HCT116 (cell line): ENCODE measurements at regions not wholly inside any gene's neighbourhood (a gene's known extent, or its start where the extent isn't known, plus 50 kb on each side); places are given as distances from the start of the nearest gene placed in this dataset.

Experiments used
- ATAC-seq: fragments of 200-7000 bp; cut with Tn5 transposase; 2 replicates; pipeline ENCODE4 v1.9.1; 2020; ENCODE audit warnings: mild to moderate bottlenecking, moderate library complexity
- BruUV-seq: library from RNA; stranded (reverse); fragments of 400-500 nt; replicated peaks from 2 replicates; lab custom pipeline; 2021; lab: Mats Ljungman, UMichigan
- CTCF ChIA-PET: fragments of 300-600 bp; sonication (Branson Sonifier 250); formaldehyde crosslinking; loops from one replicate; lab custom pipeline; 2021; ENCODE audit warnings: antibody characterized with exemption; lab: Charles Lee
- POLR2A ChIA-PET: fragments of 300-600, 350-600 bp; sonication (Branson Sonifier 250); formaldehyde crosslinking; loops from one replicate; lab custom pipeline; 2021; ENCODE audit warnings: antibody characterized with exemption; lab: Charles Lee
- RAD21 ChIA-PET, 2 experiments: fragments of 300-600 bp; sonication (Branson Sonifier 250); formaldehyde crosslinking; loops; one replicate each; lab custom pipeline; 2023; ENCODE audit warnings: low total read pairs in 2 of 2; ENCODE audit not compliant: uncharacterized antibody in 2 of 2, unreplicated experiment in 2 of 2, low non-redundant PET in 1 of 2; lab: Charles Lee
- DNase-seq: peaks from one replicate; pipeline ENCODE4 v3.0.0-alpha.2; 2010; ENCODE audit warnings: low read depth, low spot score
- H2AFZ ChIP-seq: fragments of 200-600 bp; shearing (Covaris generic), sonication (generic); 2 replicates; pipeline ENCODE4 v1.6.1; 2017; ENCODE audit warnings: low read depth, mixed run types, mixed read lengths, antibody characterized with exemption, low read length; ENCODE audit not compliant: poor library complexity, severe bottlenecking
- H3K27ac ChIP-seq: 2 replicates; pipeline ENCODE4 v1.5.1; 2012; ENCODE audit warnings: low read depth, low read length
- H3K27me3 ChIP-seq: fragments of 200-600 bp; sonication (generic); 2 replicates; pipeline ENCODE4 v1.6.1; 2016; ENCODE audit warnings: mixed run types, low read length, mixed read lengths; ENCODE audit not compliant: insufficient read depth
- H3K36me3 ChIP-seq, 2 experiments: fragments of 200-500 bp in 1 of 2; fragments of 200-600 bp in 1 of 2; sonication (Bioruptor generic) in 1 of 2; sonication (generic) in 1 of 2; 2 replicates each; pipeline versions ENCODE4 v1.5.1 to v1.6.1; 2014 to 2016; ENCODE audit warnings: low read length in 2 of 2, inconsistent platforms in 1 of 2, mixed read lengths in 1 of 2, mixed run types in 1 of 2; ENCODE audit not compliant: insufficient read depth in 2 of 2, control insufficient read depth in 1 of 2
- H3K4me1 ChIP-seq, 2 experiments: fragments of 200-600 bp in 1 of 2; sonication (generic) in 1 of 2; 2 replicates each; pipeline versions ENCODE4 v1.5.1 to v1.6.1; 2012 to 2017; ENCODE audit warnings: low read length in 2 of 2, inconsistent platforms in 1 of 2, mild to moderate bottlenecking in 1 of 2, mixed read lengths in 1 of 2, mixed run types in 1 of 2, moderate library complexity in 1 of 2; ENCODE audit not compliant: insufficient read depth in 2 of 2, control insufficient read depth in 1 of 2
- H3K4me2 ChIP-seq: fragments of 200-600 bp; sonication (generic); 2 replicates; pipeline ENCODE4 v1.6.1; 2017; ENCODE audit warnings: mixed run types, low read length, mixed read lengths
- H3K4me3 ChIP-seq, 2 experiments: fragments of 200-600 bp in 1 of 2; sonication (generic) in 1 of 2; replicated peaks in 1 of 2; 2 replicates each; pipeline ENCODE4 v1.5.1; 2011 to 2016; ENCODE audit warnings: low read length in 2 of 2, control low read depth in 1 of 2, low read depth in 1 of 2, mild to moderate bottlenecking in 1 of 2, mixed read lengths in 1 of 2, mixed run types in 1 of 2
- H3K79me2 ChIP-seq: fragments of 200-600 bp; sonication (generic); 2 replicates; pipeline ENCODE4 v1.6.1; 2017; ENCODE audit warnings: mild to moderate bottlenecking, mixed run types, low read length, moderate library complexity, mixed read lengths; ENCODE audit not compliant: insufficient read depth
- H3K9ac ChIP-seq: fragments of 200-600 bp; sonication (generic); 2 replicates; pipeline ENCODE4 v1.6.1; 2016; ENCODE audit warnings: low read length, mixed read lengths
- H3K9me2 ChIP-seq: fragments of 200-600 bp; sonication (generic), shearing (Covaris generic); 2 replicates; pipeline ENCODE4 v1.6.1; 2017; ENCODE audit warnings: mixed run types, mild to moderate bottlenecking, moderate library complexity; ENCODE audit not compliant: insufficient read depth
- H3K9me3 ChIP-seq, 2 experiments: fragments of 200-500 bp in 1 of 2; fragments of 200-600 bp in 1 of 2; sonication (Bioruptor generic) in 1 of 2; sonication (generic) in 1 of 2; 2 replicates each; pipeline ENCODE4 v1.6.1; 2014 to 2017; ENCODE audit warnings: low read length in 2 of 2, mixed read lengths in 2 of 2, inconsistent platforms in 1 of 2, low read depth in 1 of 2, mild to moderate bottlenecking in 1 of 2, mixed run types in 1 of 2, moderate library complexity in 1 of 2; ENCODE audit not compliant: control insufficient read depth in 1 of 2, insufficient read depth in 1 of 2
- H4K20me1 ChIP-seq: fragments of 200-600 bp; sonication (generic), shearing (Covaris generic); 2 replicates; pipeline ENCODE4 v1.6.1; 2017; ENCODE audit warnings: mixed run types, mild to moderate bottlenecking, moderate library complexity; ENCODE audit not compliant: insufficient read depth
- CEBPB ChIP-seq: IDR thresholded peaks from 2 replicates; pipeline ENCODE4 v1.6.1; 2012; ENCODE audit warnings: low read depth
- EZH2 ChIP-seq: fragments of 200-600 bp; sonication (generic); IDR thresholded peaks from 2 replicates; pipeline ENCODE4 v1.6.1; 2017; ENCODE audit warnings: antibody characterized with exemption, mixed run types
- SP1 ChIP-seq: IDR thresholded peaks from 2 replicates; pipeline ENCODE4 v1.6.1; 2012; ENCODE audit warnings: low read depth
- YY1 ChIP-seq: IDR thresholded peaks from 2 replicates; pipeline ENCODE4 v1.6.1; 2011; ENCODE audit warnings: low read length, low read depth, moderate library complexity, mild to moderate bottlenecking; ENCODE audit not compliant: insufficient replicate concordance; ENCODE audit errors: extremely low read depth
- ZFX ChIP-seq: fragments of 450-650 bp; IDR thresholded peaks from 2 replicates; pipeline ENCODE4 v1.6.1; 2017
- ZNF274 ChIP-seq: fragments of 200-500 bp; sonication (Bioruptor generic); IDR thresholded peaks from 2 replicates; pipeline ENCODE4 v1.6.1; 2014; ENCODE audit warnings: mild to moderate bottlenecking, low read depth, low read length, inconsistent platforms
- intact Hi-C: fragments of 100-400 bp; cut with micrococcal nuclease; formaldehyde crosslinking; loops from 2 replicates; pipeline ENCODE4 v1.10.0; 2022
- TF ChIP-seq, protein P1 (sequence below), 3 experiments: fragments of 200-600 bp in 1 of 3; sonication (generic) in 1 of 3; IDR thresholded peaks in 2 of 3; conservative IDR thresholded peaks in 1 of 3; 2 replicates each; pipeline ENCODE4 v1.5.1; 2012 to 2017; ENCODE audit warnings: low read depth in 2 of 3, low read length in 2 of 3, antibody characterized with exemption in 1 of 3, borderline replicate concordance in 1 of 3, control low read depth in 1 of 3, mild to moderate bottlenecking in 1 of 3, mixed read lengths in 1 of 3, mixed run types in 1 of 3, moderate library complexity in 1 of 3; ENCODE audit not compliant: insufficient read depth in 1 of 3
- TF ChIP-seq, protein P2 (sequence below): IDR thresholded peaks from 2 replicates; pipeline ENCODE4 v1.6.1; 2012; ENCODE audit warnings: low read depth

DNA sequence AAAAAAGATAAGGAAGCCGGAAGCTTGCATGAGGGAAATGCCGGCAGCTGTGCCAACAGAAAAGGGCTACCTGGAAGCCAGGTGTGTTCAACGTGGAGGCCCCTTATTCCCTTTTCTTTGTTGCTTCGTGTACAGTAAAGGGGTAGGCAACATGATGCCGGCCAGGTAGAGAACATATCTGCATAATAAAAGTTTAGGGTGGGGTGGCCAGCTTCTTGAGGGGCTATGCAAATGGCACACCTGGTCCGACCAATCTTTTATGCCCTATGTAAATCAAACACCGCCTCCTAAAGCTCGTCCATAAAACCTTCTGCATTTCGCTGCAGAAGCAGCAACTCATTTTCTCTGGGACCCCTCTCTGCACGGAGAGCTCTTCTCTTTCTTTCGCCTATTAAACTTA lies 911.6 kb downstream of the KCNJ2 start:
- no peak overlapping the region for H3K27ac ChIP-seq
- H3K36me3 ChIP-seq: no peaks in the 10 kb centered on the region
- no peak overlapping the region for H3K4me3 ChIP-seq
- H3K4me1 ChIP-seq: peaks cover 0 to 6% of the 10 kb centered on the region in 2 experiments; a peak in 1 of 4 replicates
- no peak for ATAC-seq
- DNase-seq: no peak
- no peaks in the 10 kb centered on the region for H3K9me3 ChIP-seq
- intact Hi-C loops: loop anchor here (10.0 kb wide), 3 partner anchors 384 to 1464 kb away; no protein-coding TSS in a partner anchor
- no peak for TF ChIP-seq CEBPB
- TF ChIP-seq ZFX: no peak
- TF ChIP-seq EZH2: no peak
- no peak for TF ChIP-seq ZNF274
- TF ChIP-seq, protein P1, sequence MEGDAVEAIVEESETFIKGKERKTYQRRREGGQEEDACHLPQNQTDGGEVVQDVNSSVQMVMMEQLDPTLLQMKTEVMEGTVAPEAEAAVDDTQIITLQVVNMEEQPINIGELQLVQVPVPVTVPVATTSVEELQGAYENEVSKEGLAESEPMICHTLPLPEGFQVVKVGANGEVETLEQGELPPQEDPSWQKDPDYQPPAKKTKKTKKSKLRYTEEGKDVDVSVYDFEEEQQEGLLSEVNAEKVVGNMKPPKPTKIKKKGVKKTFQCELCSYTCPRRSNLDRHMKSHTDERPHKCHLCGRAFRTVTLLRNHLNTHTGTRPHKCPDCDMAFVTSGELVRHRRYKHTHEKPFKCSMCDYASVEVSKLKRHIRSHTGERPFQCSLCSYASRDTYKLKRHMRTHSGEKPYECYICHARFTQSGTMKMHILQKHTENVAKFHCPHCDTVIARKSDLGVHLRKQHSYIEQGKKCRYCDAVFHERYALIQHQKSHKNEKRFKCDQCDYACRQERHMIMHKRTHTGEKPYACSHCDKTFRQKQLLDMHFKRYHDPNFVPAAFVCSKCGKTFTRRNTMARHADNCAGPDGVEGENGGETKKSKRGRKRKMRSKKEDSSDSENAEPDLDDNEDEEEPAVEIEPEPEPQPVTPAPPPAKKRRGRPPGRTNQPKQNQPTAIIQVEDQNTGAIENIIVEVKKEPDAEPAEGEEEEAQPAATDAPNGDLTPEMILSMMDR (IDR thresholded peaks at IDR 0.05 in 2 of 3, conservative IDR thresholded peaks at IDR 0.05 in 1 of 3; ENCODE audit: borderline replicate concordance in 1 of 3, insufficient read depth in 1 of 3, low read depth in 2 of 3, low read length in 2 of 3): no peak
- TF ChIP-seq, protein P2, sequence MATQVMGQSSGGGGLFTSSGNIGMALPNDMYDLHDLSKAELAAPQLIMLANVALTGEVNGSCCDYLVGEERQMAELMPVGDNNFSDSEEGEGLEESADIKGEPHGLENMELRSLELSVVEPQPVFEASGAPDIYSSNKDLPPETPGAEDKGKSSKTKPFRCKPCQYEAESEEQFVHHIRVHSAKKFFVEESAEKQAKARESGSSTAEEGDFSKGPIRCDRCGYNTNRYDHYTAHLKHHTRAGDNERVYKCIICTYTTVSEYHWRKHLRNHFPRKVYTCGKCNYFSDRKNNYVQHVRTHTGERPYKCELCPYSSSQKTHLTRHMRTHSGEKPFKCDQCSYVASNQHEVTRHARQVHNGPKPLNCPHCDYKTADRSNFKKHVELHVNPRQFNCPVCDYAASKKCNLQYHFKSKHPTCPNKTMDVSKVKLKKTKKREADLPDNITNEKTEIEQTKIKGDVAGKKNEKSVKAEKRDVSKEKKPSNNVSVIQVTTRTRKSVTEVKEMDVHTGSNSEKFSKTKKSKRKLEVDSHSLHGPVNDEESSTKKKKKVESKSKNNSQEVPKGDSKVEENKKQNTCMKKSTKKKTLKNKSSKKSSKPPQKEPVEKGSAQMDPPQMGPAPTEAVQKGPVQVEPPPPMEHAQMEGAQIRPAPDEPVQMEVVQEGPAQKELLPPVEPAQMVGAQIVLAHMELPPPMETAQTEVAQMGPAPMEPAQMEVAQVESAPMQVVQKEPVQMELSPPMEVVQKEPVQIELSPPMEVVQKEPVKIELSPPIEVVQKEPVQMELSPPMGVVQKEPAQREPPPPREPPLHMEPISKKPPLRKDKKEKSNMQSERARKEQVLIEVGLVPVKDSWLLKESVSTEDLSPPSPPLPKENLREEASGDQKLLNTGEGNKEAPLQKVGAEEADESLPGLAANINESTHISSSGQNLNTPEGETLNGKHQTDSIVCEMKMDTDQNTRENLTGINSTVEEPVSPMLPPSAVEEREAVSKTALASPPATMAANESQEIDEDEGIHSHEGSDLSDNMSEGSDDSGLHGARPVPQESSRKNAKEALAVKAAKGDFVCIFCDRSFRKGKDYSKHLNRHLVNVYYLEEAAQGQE: no peak
- TF ChIP-seq YY1: no peak
- no peak for TF ChIP-seq SP1
- no peaks in the 10 kb centered on the region for H3K79me2 ChIP-seq
- H4K20me1 ChIP-seq: no peaks in the 10 kb centered on the region
- no peaks in the 10 kb centered on the region for H3K27me3 ChIP-seq
- no peak overlapping the region for H3K4me2 ChIP-seq
- ChIA-PET CTCF (interaction anchor here (0.7 to 1.5 kb wide), 3 partner anchors 9 to 314 kb away, joined by 3 to 7 read pairs (median 3); no protein-coding TSS in a partner anchor), POLR2A (no interaction called here), RAD21 (no interaction called here)
- no peak overlapping the region for H3K9ac ChIP-seq
- BruUV-seq: no TSS peak
- no peaks in the 10 kb centered on the region for H3K9me2 ChIP-seq
- H2AFZ ChIP-seq: no peak overlapping the region
